Stomach (tissue), 4 donors: ENCODE measurements at regions not wholly inside any gene's neighbourhood (a gene's known extent, or its start where the extent isn't known, plus 50 kb on each side); places are given as distances from the start of the nearest gene placed in this dataset.
"Not testable (repeated sequence)": the region's sequence is repeated elsewhere in the genome, so short reads cannot be mapped to it uniquely, and the experiment has no call there.

Source experiments
- CTCF ChIP-seq, 7 experiments: fragments of 450-650 bp in 4 of 7; fragments of 200-600 bp in 3 of 7; sonication (generic) in 3 of 7; IDR thresholded peaks; one replicate each; pipeline ENCODE4 v1.5.1; 2016 to 2019; ENCODE audit warnings: antibody characterized with exemption in 7 of 7, control low read depth in 2 of 7, mild to moderate bottlenecking in 1 of 7
- EP300 ChIP-seq: sonication (generic); formaldehyde crosslinking; IDR thresholded peaks from one replicate; pipeline ENCODE4 v1.6.1; 2017; ENCODE audit warnings: antibody characterized with exemption
- POLR2A ChIP-seq, 4 donors: fragments of 450-650 bp; IDR thresholded peaks; one replicate each; pipeline ENCODE4 v1.6.1; 2016; ENCODE audit warnings: antibody characterized with exemption in 4 of 4, control low read depth in 2 of 4, mild to moderate bottlenecking in 1 of 4, moderate library complexity in 1 of 4
- POLR2AphosphoS5 ChIP-seq, 3 donors: sonication (generic); formaldehyde crosslinking; IDR thresholded peaks; one replicate each; pipeline ENCODE4 v1.6.1; 2016; ENCODE audit warnings: antibody characterized with exemption in 3 of 3

- TF ChIP-seq CTCF (IDR thresholded peaks at IDR 0.05); POLR2A (IDR thresholded peaks at IDR 0.05); POLR2AphosphoS5 (IDR thresholded peaks at IDR 0.05); EP300: not testable (repeated sequence)
These were observed 1423.6 kb upstream of the PCDH10 start for GRCh38 chr4:131725521-131725920.
